Mesenteric fat pad (tissue), 1 donor: ENCODE measurements at regions not wholly inside any gene's neighbourhood (a gene's known extent, or its start where the extent isn't known, plus 50 kb on each side); places are given as distances from the start of the nearest gene placed in this dataset.

Experiments used
- DNase-seq: peaks from one replicate; pipeline ENCODE4 v3.0.0-alpha.2; 2020; ENCODE audit warnings: low spot score
- donor health status: DM: yes; HTN: yes; CAD: no.

- DNase-seq = no peak
Measured at GRCh38 chr5:87954121-87954520, 314.5 kb downstream of the TMEM161B start.

GRCh38 chr5:87951661-87952060, 317.0 kb downstream of the TMEM161B start:
- no peak for DNase-seq

- DNase-seq = no peak
Measured at GRCh38 chr5:87949676-87950631, 318.7 kb downstream of the TMEM161B start.

- no peak for DNase-seq
Measured at GRCh38 chr5:87948486-87948885, 320.2 kb downstream of the TMEM161B start.

- DNase-seq = no peak
Measured at GRCh38 chr5:87946271-87946670, 322.4 kb downstream of the TMEM161B start.

- DNase-seq = no peak
Measured at GRCh38 chr5:87945286-87945650, 323.4 kb downstream of the TMEM161B start.

GRCh38 chr5:87944553-87945285, 323.9 kb downstream of the TMEM161B start:
- no peak for DNase-seq

- no peak for DNase-seq
Measured at GRCh38 chr5:87940775-87941174, 327.9 kb downstream of the TMEM161B start.

GRCh38 chr5:87936667-87937066, 332.0 kb downstream of the TMEM161B start:
- DNase-seq = no peak

GRCh38 chr5:87924436-87924835, 344.2 kb downstream of the TMEM161B start:
- DNase-seq = no peak

- DNase-seq = no peak
Measured at GRCh38 chr5:87916320-87916719, 352.3 kb downstream of the TMEM161B start.

- no peak for DNase-seq
Measured at GRCh38 chr5:87912419-87912818, 356.2 kb downstream of the TMEM161B start.

- DNase-seq = no peak
Measured at GRCh38 chr5:87909382-87909781, 359.3 kb downstream of the TMEM161B start.

- no peak for DNase-seq
Measured at GRCh38 chr5:87906962-87907361, 361.7 kb downstream of the TMEM161B start.

- no peak for DNase-seq
Measured at GRCh38 chr5:87900419-87900818, 368.2 kb downstream of the TMEM161B start.

- DNase-seq = no peak
Measured at GRCh38 chr5:87899721-87900131, 368.9 kb downstream of the TMEM161B start.

GRCh38 chr5:87899208-87899661, 369.4 kb downstream of the TMEM161B start:
- DNase-seq = no peak

GRCh38 chr5:87898574-87898973, 370.1 kb downstream of the TMEM161B start:
- no peak for DNase-seq

- no peak for DNase-seq
Measured at GRCh38 chr5:87888139-87888538, 380.5 kb downstream of the TMEM161B start.

- no peak for DNase-seq
Measured at GRCh38 chr5:87887247-87887646, 381.4 kb downstream of the TMEM161B start.

GRCh38 chr5:87886164-87886563, 382.5 kb downstream of the TMEM161B start:
- no peak for DNase-seq

- DNase-seq = no peak
Measured at GRCh38 chr5:87885758-87886157, 382.9 kb downstream of the TMEM161B start.
